ENCODE measurements at regions not wholly inside any gene's neighbourhood (a gene's known extent, or its start where the extent isn't known, plus 50 kb on each side); places are given as distances from the start of the nearest gene placed in this dataset.
"Not testable (repeated sequence)": the region's sequence is repeated elsewhere in the genome, so short reads cannot be mapped to it uniquely, and the experiment has no call there.

GRCh38 chr1:242946206-242946605 is 308.9 kb downstream of the CEP170 start:
- H3K9ac ChIP-seq (ENCODE audit: insufficient read depth, low read length): no peak overlapping the region
- H3K27ac ChIP-seq (ENCODE audit: insufficient read depth, low read length): no peak overlapping the region
- no peak for DNase-seq (ENCODE audit: low read depth in 2 of 2)
- H3K36me3 ChIP-seq (ENCODE audit: control insufficient read depth, insufficient read depth, low read length): no peaks in the 10 kb centered on the region
- H2AFZ ChIP-seq (ENCODE audit: low read length): no peak overlapping the region
- H3K27me3 ChIP-seq (ENCODE audit: control insufficient read depth, insufficient read depth, low read length): no peaks in the 10 kb centered on the region
- no peaks in the 10 kb centered on the region for H3K9me3 ChIP-seq (ENCODE audit: control insufficient read depth, insufficient read depth, low read depth, low read length)
- no peak overlapping the region for H3K4me2 ChIP-seq (ENCODE audit: extremely low read depth, insufficient read depth, low read length)
- no peaks in the 10 kb centered on the region for H3K79me2 ChIP-seq (ENCODE audit: control insufficient read depth, insufficient read depth, low read length)
- no peaks in the 10 kb centered on the region for H3K4me1 ChIP-seq (ENCODE audit: control insufficient read depth, extremely low read depth, insufficient read depth, low read length)
- H4K20me1 ChIP-seq (ENCODE audit: control insufficient read depth, extremely low read depth, insufficient read depth, low read length): no peaks in the 10 kb centered on the region
- no peak overlapping the region for H3K4me3 ChIP-seq (replicated peaks in 1 of 4; ENCODE audit: control extremely low read depth in 1 of 4, insufficient read depth in 1 of 4, low read depth in 3 of 4, low read length in 4 of 4)
- TF ChIP-seq EZH2 (IDR thresholded peaks at IDR 0.05; ENCODE audit: low read length, missing control alignments): no peak
- no peak for TF ChIP-seq CTCF (conservative IDR thresholded peaks at IDR 0.05 in 1 of 2, IDR thresholded peaks at IDR 0.05 in 1 of 2; ENCODE audit: low read depth in 1 of 2, low read length in 2 of 2)

GRCh38 chr1:242936725-242937124 is 318.4 kb downstream of the CEP170 start:
- not testable (repeated sequence) for DNase-seq (ENCODE audit: low read depth in 2 of 2); H3K9ac ChIP-seq (ENCODE audit: insufficient read depth, low read length)

GRCh38 chr1:242924717-242925116 is 330.4 kb downstream of the CEP170 start:
- not testable (repeated sequence) for H3K36me3 ChIP-seq (ENCODE audit: control insufficient read depth, insufficient read depth, low read length); H3K4me1 ChIP-seq (ENCODE audit: control insufficient read depth, extremely low read depth, insufficient read depth, low read length); H3K4me3 ChIP-seq (replicated peaks in 1 of 4; ENCODE audit: control extremely low read depth in 1 of 4, insufficient read depth in 1 of 4, low read depth in 3 of 4, low read length in 4 of 4); H3K27me3 ChIP-seq (ENCODE audit: control insufficient read depth, insufficient read depth, low read length); H3K9me3 ChIP-seq (ENCODE audit: control insufficient read depth, insufficient read depth, low read depth, low read length); H4K20me1 ChIP-seq (ENCODE audit: control insufficient read depth, extremely low read depth, insufficient read depth, low read length); H3K27ac ChIP-seq (ENCODE audit: insufficient read depth, low read length); H3K4me2 ChIP-seq (ENCODE audit: extremely low read depth, insufficient read depth, low read length); H3K79me2 ChIP-seq (ENCODE audit: control insufficient read depth, insufficient read depth, low read length); H2AFZ ChIP-seq (ENCODE audit: low read length); DNase-seq (ENCODE audit: low read depth in 2 of 2); H3K9ac ChIP-seq (ENCODE audit: insufficient read depth, low read length)

More at GRCh38 chr1:242936725-242937124, 318.4 kb downstream of the CEP170 start:
- not testable (repeated sequence) for H3K27ac ChIP-seq (ENCODE audit: insufficient read depth, low read length); H3K4me2 ChIP-seq (ENCODE audit: extremely low read depth, insufficient read depth, low read length); H3K36me3 ChIP-seq (ENCODE audit: control insufficient read depth, insufficient read depth, low read length); H3K9me3 ChIP-seq (ENCODE audit: control insufficient read depth, insufficient read depth, low read depth, low read length); H3K27me3 ChIP-seq (ENCODE audit: control insufficient read depth, insufficient read depth, low read length); H2AFZ ChIP-seq (ENCODE audit: low read length); H3K4me1 ChIP-seq (ENCODE audit: control insufficient read depth, extremely low read depth, insufficient read depth, low read length); H3K4me3 ChIP-seq (replicated peaks in 1 of 4; ENCODE audit: control extremely low read depth in 1 of 4, insufficient read depth in 1 of 4, low read depth in 3 of 4, low read length in 4 of 4); H4K20me1 ChIP-seq (ENCODE audit: control insufficient read depth, extremely low read depth, insufficient read depth, low read length); H3K79me2 ChIP-seq (ENCODE audit: control insufficient read depth, insufficient read depth, low read length)

- not testable (repeated sequence) for H3K79me2 ChIP-seq (ENCODE audit: control insufficient read depth, insufficient read depth, low read length); H3K4me3 ChIP-seq (replicated peaks in 1 of 4; ENCODE audit: control extremely low read depth in 1 of 4, insufficient read depth in 1 of 4, low read depth in 3 of 4, low read length in 4 of 4); H3K9ac ChIP-seq (ENCODE audit: insufficient read depth, low read length); H3K4me2 ChIP-seq (ENCODE audit: extremely low read depth, insufficient read depth, low read length); DNase-seq (ENCODE audit: low read depth in 2 of 2); H2AFZ ChIP-seq (ENCODE audit: low read length); H3K4me1 ChIP-seq (ENCODE audit: control insufficient read depth, extremely low read depth, insufficient read depth, low read length); H4K20me1 ChIP-seq (ENCODE audit: control insufficient read depth, extremely low read depth, insufficient read depth, low read length); H3K27me3 ChIP-seq (ENCODE audit: control insufficient read depth, insufficient read depth, low read length); H3K36me3 ChIP-seq (ENCODE audit: control insufficient read depth, insufficient read depth, low read length); H3K9me3 ChIP-seq (ENCODE audit: control insufficient read depth, insufficient read depth, low read depth, low read length); H3K27ac ChIP-seq (ENCODE audit: insufficient read depth, low read length)
Measured at GRCh38 chr1:242923603-242924002, 331.5 kb downstream of the CEP170 start.

GRCh38 chr1:242914729-242915128 is 340.4 kb downstream of the CEP170 start:
- not testable (repeated sequence) for H3K4me3 ChIP-seq (replicated peaks in 1 of 4; ENCODE audit: control extremely low read depth in 1 of 4, insufficient read depth in 1 of 4, low read depth in 3 of 4, low read length in 4 of 4); H3K27ac ChIP-seq (ENCODE audit: insufficient read depth, low read length); H3K36me3 ChIP-seq (ENCODE audit: control insufficient read depth, insufficient read depth, low read length); H3K79me2 ChIP-seq (ENCODE audit: control insufficient read depth, insufficient read depth, low read length); H3K9me3 ChIP-seq (ENCODE audit: control insufficient read depth, insufficient read depth, low read depth, low read length); H3K4me2 ChIP-seq (ENCODE audit: extremely low read depth, insufficient read depth, low read length); H3K9ac ChIP-seq (ENCODE audit: insufficient read depth, low read length); H2AFZ ChIP-seq (ENCODE audit: low read length); H3K4me1 ChIP-seq (ENCODE audit: control insufficient read depth, extremely low read depth, insufficient read depth, low read length); H4K20me1 ChIP-seq (ENCODE audit: control insufficient read depth, extremely low read depth, insufficient read depth, low read length); DNase-seq (ENCODE audit: low read depth in 2 of 2); H3K27me3 ChIP-seq (ENCODE audit: control insufficient read depth, insufficient read depth, low read length)

GRCh38 chr1:242912855-242913254 is 342.2 kb downstream of the CEP170 start:
- H4K20me1 ChIP-seq (ENCODE audit: control insufficient read depth, extremely low read depth, insufficient read depth, low read length); H3K27ac ChIP-seq (ENCODE audit: insufficient read depth, low read length); H3K4me1 ChIP-seq (ENCODE audit: control insufficient read depth, extremely low read depth, insufficient read depth, low read length); H3K4me2 ChIP-seq (ENCODE audit: extremely low read depth, insufficient read depth, low read length); H3K9ac ChIP-seq (ENCODE audit: insufficient read depth, low read length); H2AFZ ChIP-seq (ENCODE audit: low read length); H3K4me3 ChIP-seq (replicated peaks in 1 of 4; ENCODE audit: control extremely low read depth in 1 of 4, insufficient read depth in 1 of 4, low read depth in 3 of 4, low read length in 4 of 4); H3K27me3 ChIP-seq (ENCODE audit: control insufficient read depth, insufficient read depth, low read length); H3K79me2 ChIP-seq (ENCODE audit: control insufficient read depth, insufficient read depth, low read length); H3K36me3 ChIP-seq (ENCODE audit: control insufficient read depth, insufficient read depth, low read length); H3K9me3 ChIP-seq (ENCODE audit: control insufficient read depth, insufficient read depth, low read depth, low read length); DNase-seq (ENCODE audit: low read depth in 2 of 2): not testable (repeated sequence)
